ENCODE measurements at regions not wholly inside any gene's neighbourhood (a gene's known extent, or its start where the extent isn't known, plus 50 kb on each side); places are given as distances from the start of the nearest gene placed in this dataset.

- TF ChIP-seq FOXA1 (IDR thresholded peaks at IDR 0.05) (no peak), HDGF (IDR thresholded peaks at IDR 0.05; ENCODE audit: borderline replicate concordance) (no peak), FOXM1 (IDR thresholded peaks at IDR 0.05; ENCODE audit: borderline replicate concordance) (no peak), ARNT (IDR thresholded peaks at IDR 0.05) (no peak), SUZ12 (IDR thresholded peaks at IDR 0.05) (no peak), BHLHE40 (IDR thresholded peaks at IDR 0.05; ENCODE audit: borderline replicate concordance) (no peak), L3MBTL2 (conservative IDR thresholded peaks at IDR 0.05) (no peak), ZNF384 (IDR thresholded peaks at IDR 0.05) (no peak), ELF4 (IDR thresholded peaks at IDR 0.05) (no peak)
Measured at GRCh38 chr10:61346796-61347413, 106.3 kb downstream of the TMEM26 start.
